Keratinocyte (primary cell): ENCODE measurements at regions not wholly inside any gene's neighbourhood (a gene's known extent, or its start where the extent isn't known, plus 50 kb on each side); places are given as distances from the start of the nearest gene placed in this dataset.

Source experiments
- DNase-seq: peaks from one replicate; pipeline ENCODE4 v3.0.0-alpha.2; 2011; ENCODE audit warnings: low read depth, missing footprints, low spot score
- FAIRE-seq: peaks from 2 replicates; lab custom pipeline; 2011; peaks lifted over from hg19 to GRCh38; lab: Jason Lieb, UNC
- H2AFZ ChIP-seq: 2 replicates; pipeline ENCODE4 v1.6.0; 2012; ENCODE audit warnings: low read length, control low read depth, inconsistent platforms; ENCODE audit not compliant: control insufficient read depth
- H3K27ac ChIP-seq: 2 replicates; pipeline ENCODE4 v1.5.1; 2011; ENCODE audit warnings: low read length; ENCODE audit not compliant: control insufficient read depth, insufficient read depth
- H3K27me3 ChIP-seq: 3 replicates; pipeline ENCODE4 v1.6.0; 2011; ENCODE audit warnings: low read length; ENCODE audit not compliant: control insufficient read depth, insufficient read depth; ENCODE audit errors: extremely low read depth
- H3K36me3 ChIP-seq, 2 experiments: 2 replicates in 1 of 2; 3 replicates in 1 of 2; pipeline ENCODE4 v1.5.1; 2011; ENCODE audit warnings: low read length in 2 of 2, mild to moderate bottlenecking in 1 of 2; ENCODE audit not compliant: control insufficient read depth in 2 of 2, insufficient read depth in 2 of 2; ENCODE audit errors: extremely low read depth in 1 of 2
- H3K4me1 ChIP-seq: 3 replicates; pipeline ENCODE4 v1.5.1; 2011; ENCODE audit warnings: low read length; ENCODE audit not compliant: control insufficient read depth, insufficient read depth; ENCODE audit errors: extremely low read depth
- H3K4me2 ChIP-seq: 3 replicates; pipeline ENCODE4 v1.6.0; 2011; ENCODE audit warnings: low read depth, low read length; ENCODE audit not compliant: control insufficient read depth, insufficient read depth; ENCODE audit errors: extremely low read depth
- H3K4me3 ChIP-seq, 3 experiments: fragments of 200-600 bp in 1 of 3; sonication (generic) in 1 of 3; 2 replicates in 2 of 3; 3 replicates in 1 of 3; pipeline ENCODE4 v1.5.1; 2011 to 2016; ENCODE audit warnings: low read length in 3 of 3, mild to moderate bottlenecking in 3 of 3, control low read depth in 2 of 3, inconsistent platforms in 1 of 3, low read depth in 1 of 3, mixed read lengths in 1 of 3, mixed run types in 1 of 3, moderate library complexity in 1 of 3; ENCODE audit not compliant: control insufficient read depth in 2 of 3, insufficient read depth in 2 of 3; ENCODE audit errors: extremely low read depth in 1 of 3
- H3K79me2 ChIP-seq: 2 replicates; pipeline ENCODE4 v1.6.0; 2012; ENCODE audit warnings: low read length; ENCODE audit not compliant: control insufficient read depth, insufficient read depth
- H3K9ac ChIP-seq: 3 replicates; pipeline ENCODE4 v1.6.0; 2011; ENCODE audit warnings: low read length; ENCODE audit not compliant: control insufficient read depth, insufficient read depth; ENCODE audit errors: extremely low read depth
- H3K9me1 ChIP-seq: 3 replicates; pipeline ENCODE4 v1.6.0; 2011; ENCODE audit warnings: low read length; ENCODE audit not compliant: control insufficient read depth, insufficient read depth; ENCODE audit errors: extremely low read depth
- H3K9me3 ChIP-seq: 2 replicates; pipeline ENCODE4 v1.5.1; 2012; ENCODE audit warnings: low read depth, low read length; ENCODE audit not compliant: control insufficient read depth
- H4K20me1 ChIP-seq: 3 replicates; pipeline ENCODE4 v1.6.0; 2011; ENCODE audit warnings: low read length; ENCODE audit not compliant: control insufficient read depth, insufficient read depth; ENCODE audit errors: extremely low read depth
- CTCF ChIP-seq, 3 experiments: IDR thresholded peaks in 1 of 3; conservative IDR thresholded peaks in 1 of 3; optimal IDR thresholded peaks in 1 of 3; 2 replicates in 2 of 3; 3 replicates in 1 of 3; pipeline versions ENCODE3 to v1.5.1; 2011; ENCODE audit warnings: low read length in 3 of 3, mild to moderate bottlenecking in 3 of 3, moderate library complexity in 2 of 3, control low read depth in 1 of 3, inconsistent platforms in 1 of 3; ENCODE audit not compliant: insufficient read depth in 2 of 3; ENCODE audit errors: extremely low read depth in 1 of 3
- EZH2 ChIP-seq: IDR thresholded peaks from one replicate; pipeline ENCODE4 v1.6.1; 2012; ENCODE audit warnings: inconsistent platforms, mild to moderate bottlenecking, low read length, moderate library complexity
- dilution Hi-C: fragments of 300-500 bp; cut with MboI; formaldehyde crosslinking; loops from one replicate; pipeline ENCODE4 v1.7.0; 2020; ENCODE audit warnings: low sequenced_read_pairs; ENCODE audit not compliant: extremely low pct_ligation_motif_present

GRCh38 chr3:72320955-72321303, 527.3 kb downstream of the SHQ1 start:
- dilution Hi-C loops: no loop called here
- TF ChIP-seq CTCF (optimal IDR thresholded peaks at IDR 0.05 in 1 of 3, IDR thresholded peaks at IDR 0.05 in 1 of 3, conservative IDR thresholded peaks at IDR 0.05 in 1 of 3; ENCODE audit: extremely low read depth in 1 of 3, insufficient read depth in 2 of 3, low read length in 3 of 3) (no peak), EZH2 (no peak)
- no peak overlapping the region for H3K9ac ChIP-seq
- no peaks in the 10 kb centered on the region for H3K79me2 ChIP-seq
- no peaks in the 10 kb centered on the region for H3K27me3 ChIP-seq
- DNase-seq (no peak), FAIRE-seq (no peak)
- no peaks in the 10 kb centered on the region for H3K9me3 ChIP-seq
- H3K36me3 ChIP-seq: no peaks in the 10 kb centered on the region
- no peaks in the 10 kb centered on the region for H4K20me1 ChIP-seq
- no peak overlapping the region for H2AFZ ChIP-seq
- H3K4me1 ChIP-seq: peaks cover 12% of the 10 kb centered on the region
- no peak overlapping the region for H3K27ac ChIP-seq
- H3K4me2 ChIP-seq: no peak overlapping the region
- H3K4me3 ChIP-seq: no peak overlapping the region
- no peaks in the 10 kb centered on the region for H3K9me1 ChIP-seq

DNA sequence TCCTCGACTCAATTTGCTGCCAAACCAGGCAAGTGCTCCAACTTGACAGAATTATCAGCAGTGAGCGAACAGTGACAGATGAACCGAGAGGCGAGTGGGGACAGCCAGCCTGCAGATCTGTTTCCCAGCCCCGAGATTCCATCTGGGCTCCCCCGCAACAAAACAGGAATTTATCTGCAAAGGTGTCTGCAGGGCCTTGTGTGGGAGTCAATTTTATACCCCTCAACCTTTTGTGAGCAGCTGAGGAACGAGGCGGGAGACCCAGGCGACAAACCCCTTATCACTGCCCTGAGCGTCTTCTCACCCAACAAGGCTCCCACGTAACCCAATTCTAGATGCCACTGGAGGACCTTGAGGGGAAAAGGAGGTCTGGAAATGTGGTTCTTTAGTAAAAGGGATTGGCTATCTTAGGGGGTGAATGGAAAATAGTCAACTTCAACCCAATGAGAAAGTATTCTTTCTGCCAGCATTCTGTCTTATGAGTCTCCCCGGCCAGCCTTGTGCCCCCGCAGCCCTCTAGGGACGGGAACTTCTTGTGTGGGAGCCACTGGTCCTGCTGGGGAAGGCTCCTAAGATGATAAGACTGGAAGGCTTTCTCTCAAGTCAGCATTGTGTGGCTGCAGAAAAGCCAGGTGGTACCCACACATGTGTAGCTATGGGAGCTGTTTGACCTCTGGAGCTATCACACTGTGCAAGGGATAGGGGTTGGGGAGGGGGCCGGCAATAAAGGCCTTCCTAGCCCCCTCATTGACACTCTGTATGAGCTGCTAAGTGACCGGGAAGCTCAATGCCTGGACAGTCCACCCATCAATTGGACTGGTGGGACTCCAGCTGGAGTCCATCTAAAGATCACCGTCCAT, 527.9 kb downstream of the SHQ1 start:
- Histone ChIP-seq H3K9ac (no peak overlapping the region), H4K20me1 (no peaks in the 10 kb centered on the region), H3K9me3 (no peaks in the 10 kb centered on the region), H3K9me1 (no peaks in the 10 kb centered on the region), H3K79me2 (no peaks in the 10 kb centered on the region), H3K4me3 (no peak overlapping the region), H3K27me3 (no peaks in the 10 kb centered on the region), H3K4me2 (no peak overlapping the region), H3K27ac (no peak overlapping the region), H3K4me1 (peaks cover 12% of the 10 kb centered on the region), H2AFZ (no peak overlapping the region), H3K36me3 (no peaks in the 10 kb centered on the region)
- FAIRE-seq: no peak
- DNase-seq: no peak
- dilution Hi-C loops: no loop called here
- TF ChIP-seq EZH2 (no peak), CTCF (optimal IDR thresholded peaks at IDR 0.05 in 1 of 3, IDR thresholded peaks at IDR 0.05 in 1 of 3, conservative IDR thresholded peaks at IDR 0.05 in 1 of 3; ENCODE audit: extremely low read depth in 1 of 3, insufficient read depth in 2 of 3, low read length in 3 of 3) (no peak)
